ENCODE measurements at regions not wholly inside any gene's neighbourhood (a gene's known extent, or its start where the extent isn't known, plus 50 kb on each side); places are given as distances from the start of the nearest gene placed in this dataset.

- no peak for DNase-seq (ENCODE audit: low spot score)
Observed at GRCh38 chr1:37239225-37239740, 205.0 kb upstream of the GRIK3 start.

GRCh38 chr1:37240897-37241296, 206.6 kb upstream of the GRIK3 start:
- DNase-seq (ENCODE audit: low spot score), result no peak

GRCh38 chr1:37242501-37242900, 208.2 kb upstream of the GRIK3 start:
- no peak for DNase-seq (ENCODE audit: low spot score)

- DNase-seq (ENCODE audit: low spot score), result no peak
Observed at GRCh38 chr1:37243368-37244082, 209.2 kb upstream of the GRIK3 start.

- no peak for DNase-seq (ENCODE audit: low spot score)
Observed at GRCh38 chr1:37244083-37244480, 209.8 kb upstream of the GRIK3 start.

- DNase-seq (ENCODE audit: low spot score), result no peak
Observed at GRCh38 chr1:37244815-37245214, 210.5 kb upstream of the GRIK3 start.

GRCh38 chr1:37246631-37247030, 212.3 kb upstream of the GRIK3 start:
- no peak for DNase-seq (ENCODE audit: low spot score)

- no peak for DNase-seq (ENCODE audit: low spot score)
Observed at GRCh38 chr1:37250371-37250770, 216.1 kb upstream of the GRIK3 start.

- no peak for DNase-seq (ENCODE audit: low spot score)
Observed at GRCh38 chr1:37255136-37255795, 219.1 kb upstream of the ZC3H12A start.

GRCh38 chr1:37255868-37256267, 218.5 kb upstream of the ZC3H12A start:
- DNase-seq (ENCODE audit: low spot score), result no peak

GRCh38 chr1:37257646-37258045, 216.7 kb upstream of the ZC3H12A start:
- DNase-seq (ENCODE audit: low spot score), result no peak

- DNase-seq (ENCODE audit: low spot score), result no peak
Observed at GRCh38 chr1:37258068-37258467, 216.3 kb upstream of the ZC3H12A start.

GRCh38 chr1:37259019-37259418, 215.4 kb upstream of the ZC3H12A start:
- DNase-seq (ENCODE audit: low spot score), result no peak

GRCh38 chr1:37261129-37261528, 213.3 kb upstream of the ZC3H12A start:
- no peak for DNase-seq (ENCODE audit: low spot score)

GRCh38 chr1:37262439-37263170, 211.8 kb upstream of the ZC3H12A start:
- no peak for DNase-seq (ENCODE audit: low spot score)

- no peak for DNase-seq (ENCODE audit: low spot score)
Observed at GRCh38 chr1:37265156-37265555, 209.2 kb upstream of the ZC3H12A start.

- DNase-seq (ENCODE audit: low spot score), result no peak
Observed at GRCh38 chr1:37265786-37266667, 208.4 kb upstream of the ZC3H12A start.

- peak; percentile 43 for DNase-seq (ENCODE audit: low spot score)
Observed at GRCh38 chr1:37267111-37267835, 207.1 kb upstream of the ZC3H12A start.

GRCh38 chr1:37270639-37271038, 203.7 kb upstream of the ZC3H12A start:
- no peak for DNase-seq (ENCODE audit: low spot score)

- no peak for DNase-seq (ENCODE audit: low spot score)
Observed at GRCh38 chr1:37272626-37273025, 201.8 kb upstream of the ZC3H12A start.

- DNase-seq (ENCODE audit: low spot score), result no peak
Observed at GRCh38 chr1:37274486-37274885, 199.9 kb upstream of the ZC3H12A start.

Data from H4 (cell line).